ENCODE measurements at regions not wholly inside any gene's neighbourhood (a gene's known extent, or its start where the extent isn't known, plus 50 kb on each side); places are given as distances from the start of the nearest gene placed in this dataset.

- Histone ChIP-seq H3K9me1 (ENCODE audit: control insufficient read depth, insufficient read depth, low read length) (no peaks in the 10 kb centered on the region), H4K20me1 (replicated peaks; ENCODE audit: control insufficient read depth, insufficient read depth, low read length) (no peaks in the 10 kb centered on the region), H3K4me2 (ENCODE audit: insufficient read depth, low read length) (peak overlapping the region; percentile 76; the same call in 1 of the 2 replicates), H3K79me2 (ENCODE audit: control insufficient read depth, insufficient read depth, low read length) (no peaks in the 10 kb centered on the region), H3K36me3 (ENCODE audit: control insufficient read depth, insufficient read depth, low read length) (no peaks in the 10 kb centered on the region), H3K27ac (ENCODE audit: extremely low read depth, low read depth, low read length) (peak overlapping the region; percentile 73; the same call in 2 of the 3 replicates), H3K4me3 (no peak overlapping the region), H3K27me3 (ENCODE audit: control insufficient read depth in 2 of 2, insufficient read depth in 2 of 2, low read length in 2 of 2) (no peaks in the 10 kb centered on the region), H3K4me1 (replicated peaks in 1 of 2; ENCODE audit: control insufficient read depth in 2 of 2, insufficient read depth in 2 of 2, low read length in 2 of 2) (peaks cover 19 to 39% of the 10 kb centered on the region in 2 experiments), H3K9me3 (replicated peaks; ENCODE audit: control insufficient read depth, insufficient read depth, low read depth, low read length) (no peaks in the 10 kb centered on the region), H3K9ac (ENCODE audit: insufficient read depth in 1 of 2, low read depth in 2 of 2, low read length in 2 of 2) (peak overlapping the region; percentile 37 to 45; a peak in 1 of 4 replicates), H2AFZ (ENCODE audit: low read depth, low read length) (peak overlapping the region; percentile 88)
- ChIA-PET CTCF (ENCODE audit: low intra/inter-chr PET ratio) (no interaction called here), POLR2A (interaction anchor here (0.6 kb wide), 1 partner anchor 1910 kb away, joined by 3 read pairs; no protein-coding TSS in a partner anchor)
- in situ Hi-C loops (cut with MboI) (no loop called here), intact Hi-C loops (cut with micrococcal nuclease) (no loop called here)
- ATAC-seq (no peak; the same call in 1 of the 3 replicates), FAIRE-seq (peak; percentile 37), DNase-seq (ENCODE audit: extremely low read depth in 1 of 4, low spot score in 3 of 4) (no peak)
- 57% methylated on average over 17 of the region's 17 CpGs for WGBS (ENCODE audit: insufficient coverage, low coverage, missing lambda C conversion rate)
- BruUV-seq (replicated peaks), result no TSS peak
- peak; percentile 28; the same call in 1 of the 2 replicates for TF ChIP-seq L3MBTL2 (IDR thresholded peaks at IDR 0.05)
- peak; percentile 65; the same call in 1 of the 2 replicates for TF ChIP-seq SPI1 (IDR thresholded peaks at IDR 0.05; ENCODE audit: borderline replicate concordance, low read depth, low read length)
- no peak for TF ChIP-seq ZNF584 (CRISPR knock-in tag; IDR thresholded peaks at IDR 0.05; ENCODE audit: low read depth)
- TF ChIP-seq ZKSCAN8 (CRISPR knock-in tag; IDR thresholded peaks at IDR 0.05), result no peak
Observed at GRCh38 chr5:124627815-124628595, 118.4 kb downstream of the ZNF608 start.

- ChIA-PET CTCF (ENCODE audit: low intra/inter-chr PET ratio) (no interaction called here), POLR2A (no interaction called here)
- TF ChIP-seq CBX2 (IDR thresholded peaks at IDR 0.05; ENCODE audit: insufficient read depth, low read length, poor library complexity, severe bottlenecking), result no peak
- peak; percentile 35 for TF ChIP-seq RBM25 (IDR thresholded peaks at IDR 0.05; ENCODE audit: low read depth, low read length, severe bottlenecking)
- Histone ChIP-seq H3K4me3 (no peak overlapping the region), H3K27me3 (ENCODE audit: control insufficient read depth in 2 of 2, insufficient read depth in 2 of 2, low read length in 2 of 2) (no peaks in the 10 kb centered on the region), H3K27ac (ENCODE audit: extremely low read depth, low read depth, low read length) (no peak overlapping the region), H4K20me1 (replicated peaks; ENCODE audit: control insufficient read depth, insufficient read depth, low read length) (no peaks in the 10 kb centered on the region), H3K4me1 (replicated peaks in 1 of 2; ENCODE audit: control insufficient read depth in 2 of 2, insufficient read depth in 2 of 2, low read length in 2 of 2) (peaks cover 19 to 40% of the 10 kb centered on the region in 2 experiments), H3K9ac (ENCODE audit: insufficient read depth in 1 of 2, low read depth in 2 of 2, low read length in 2 of 2) (no peak overlapping the region), H3K9me1 (ENCODE audit: control insufficient read depth, insufficient read depth, low read length) (no peaks in the 10 kb centered on the region), H3K79me2 (ENCODE audit: control insufficient read depth, insufficient read depth, low read length) (no peaks in the 10 kb centered on the region), H3K36me3 (ENCODE audit: control insufficient read depth, insufficient read depth, low read length) (no peaks in the 10 kb centered on the region), H3K4me2 (ENCODE audit: insufficient read depth, low read length) (no peak overlapping the region), H3K9me3 (replicated peaks; ENCODE audit: control insufficient read depth, insufficient read depth, low read depth, low read length) (no peaks in the 10 kb centered on the region), H2AFZ (ENCODE audit: low read depth, low read length) (no peak overlapping the region)
- intact Hi-C loops (cut with micrococcal nuclease) (no loop called here), in situ Hi-C loops (cut with MboI) (no loop called here)
- no peak for FAIRE-seq
- no TSS peak for BruUV-seq (replicated peaks)
- WGBS (ENCODE audit: insufficient coverage, low coverage, missing lambda C conversion rate), result 67% methylated on average over 2 of the region's 2 CpGs
- no peak for DNase-seq (ENCODE audit: extremely low read depth in 1 of 4, low spot score in 3 of 4)
- no peak for ATAC-seq
Observed at GRCh38 chr5:124626053-124626452, 120.4 kb downstream of the ZNF608 start.

All from K562 (cell line).